ENCODE measurements at regions not wholly inside any gene's neighbourhood (a gene's known extent, or its start where the extent isn't known, plus 50 kb on each side); places are given as distances from the start of the nearest gene placed in this dataset.

GRCh38 chr4:125975861-125976397, 661.2 kb downstream of the FAT4 start:
- no peak for DNase-seq

DNA sequence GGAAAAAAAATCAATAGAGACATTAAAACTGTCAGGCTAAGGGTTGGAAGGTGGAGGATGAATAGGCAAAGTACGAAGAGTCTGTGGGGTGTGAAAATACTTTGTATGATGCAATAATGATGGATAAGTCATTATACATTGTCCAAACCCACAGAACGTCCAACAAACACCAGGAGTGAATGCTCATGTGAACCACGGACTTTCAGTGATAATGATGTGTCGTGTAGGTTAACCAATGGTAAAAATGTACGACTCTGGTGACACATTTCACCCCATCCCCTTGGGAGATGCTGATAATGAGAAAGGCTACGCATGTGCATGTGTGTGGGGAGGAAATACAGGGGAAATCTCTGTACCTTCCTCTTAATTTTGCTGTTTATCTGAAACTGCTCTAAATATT, 665.2 kb downstream of the FAT4 start:
- DNase-seq, result no peak

DNA sequence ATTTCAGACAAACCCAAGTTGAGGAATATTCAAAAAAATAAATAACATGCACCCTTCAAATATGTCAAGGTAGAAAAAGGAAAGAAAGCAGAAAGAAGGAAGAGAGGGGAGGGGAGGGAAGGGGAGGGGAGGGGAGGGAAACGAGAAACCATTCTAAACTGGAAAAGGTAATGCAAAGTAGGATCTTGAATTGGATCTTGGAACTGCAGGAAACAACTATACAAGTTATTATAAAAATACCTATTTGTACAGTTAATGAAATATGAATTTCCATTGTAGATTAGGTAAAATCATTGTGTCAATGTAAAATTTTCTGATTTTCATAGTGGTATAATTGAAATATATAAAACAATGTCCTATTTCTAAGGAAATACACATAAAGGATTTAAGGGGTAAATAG, 668.4 kb downstream of the FAT4 start:
- DNase-seq, result no peak

- DNase-seq, result no peak
These were observed 671.1 kb downstream of the FAT4 start for GRCh38 chr4:125985856-125986255.

DNA sequence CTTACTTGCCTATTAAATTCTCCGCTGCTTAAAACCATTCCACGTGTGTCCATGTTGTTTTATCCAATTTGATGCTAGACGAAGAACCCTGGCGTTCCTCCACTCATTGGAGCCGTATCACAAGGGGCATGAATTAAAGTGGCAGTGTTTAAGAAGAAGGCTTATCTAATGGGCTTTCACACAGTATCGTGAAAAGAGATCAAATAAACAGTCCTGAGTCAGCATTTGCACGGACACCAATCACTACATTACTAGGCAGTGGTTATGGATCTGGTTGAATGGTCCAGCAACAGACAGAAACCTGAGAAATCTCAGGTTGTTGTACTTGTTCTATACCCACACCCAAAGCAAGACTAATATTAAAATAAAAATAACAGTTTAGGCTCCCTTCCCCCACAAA, 671.6 kb downstream of the FAT4 start:
- DNase-seq, result no peak

GRCh38 chr4:125988464-125988863, 673.7 kb downstream of the FAT4 start:
- no peak for DNase-seq

DNA sequence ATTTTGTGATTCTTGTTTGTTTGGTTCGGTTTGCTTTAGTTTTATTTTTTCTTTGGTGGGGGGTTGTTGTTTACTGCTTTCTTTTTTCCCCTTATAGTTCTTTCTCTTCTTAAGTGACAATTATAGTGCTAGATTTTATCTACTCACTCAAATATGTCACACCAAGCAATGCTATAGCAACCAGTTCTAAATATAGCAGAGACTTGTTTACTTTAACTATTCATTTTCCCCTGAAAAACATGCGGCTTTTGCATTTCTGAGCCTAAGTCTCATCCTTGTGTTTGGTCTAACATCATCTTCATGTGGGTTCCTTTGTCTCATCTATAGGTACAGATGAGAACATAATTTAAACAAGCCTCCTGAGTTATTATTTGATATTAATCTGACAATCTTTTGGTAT, 676.6 kb downstream of the FAT4 start:
- no peak for DNase-seq

DNA sequence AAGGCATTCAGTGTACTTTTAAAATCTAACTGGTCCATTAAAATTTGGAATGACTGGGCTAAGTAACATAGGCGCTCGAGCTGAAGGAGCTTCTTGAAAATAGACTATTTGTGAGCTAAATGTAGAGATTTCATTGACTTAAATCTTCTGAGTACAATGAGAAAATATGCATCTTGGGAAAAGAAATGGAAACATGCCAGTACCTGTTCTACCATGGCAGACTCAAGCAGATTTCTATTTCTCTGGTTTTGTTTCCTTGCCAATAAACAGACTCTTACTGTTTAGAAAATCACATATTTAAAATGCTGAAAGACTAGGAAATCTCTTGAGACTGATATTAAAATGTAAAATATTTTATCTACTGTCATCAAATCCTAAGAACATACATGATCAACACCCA, 678.1 kb downstream of the FAT4 start:
- no peak for DNase-seq

- DNase-seq, result no peak
These were observed 679.3 kb downstream of the FAT4 start for GRCh38 chr4:125994024-125994423.

DNA sequence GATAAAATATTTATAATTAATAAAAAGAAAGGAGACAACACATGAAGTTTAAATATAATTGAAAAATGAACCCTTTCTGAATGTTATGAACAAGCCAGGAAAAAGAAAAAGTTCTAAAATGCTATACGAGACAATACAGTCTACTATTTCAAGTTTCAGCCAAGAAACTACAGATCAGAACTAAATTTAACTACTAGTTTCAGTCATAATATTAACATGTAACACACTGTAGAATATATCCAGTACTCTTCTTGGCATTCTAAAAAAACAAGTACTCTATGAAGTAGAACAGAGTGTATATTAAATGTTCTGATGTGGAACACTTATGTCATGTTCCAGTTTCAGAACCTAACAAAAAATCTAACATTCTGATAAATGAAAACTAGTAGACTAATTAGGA, 679.7 kb downstream of the FAT4 start:
- DNase-seq, result no peak

DNA sequence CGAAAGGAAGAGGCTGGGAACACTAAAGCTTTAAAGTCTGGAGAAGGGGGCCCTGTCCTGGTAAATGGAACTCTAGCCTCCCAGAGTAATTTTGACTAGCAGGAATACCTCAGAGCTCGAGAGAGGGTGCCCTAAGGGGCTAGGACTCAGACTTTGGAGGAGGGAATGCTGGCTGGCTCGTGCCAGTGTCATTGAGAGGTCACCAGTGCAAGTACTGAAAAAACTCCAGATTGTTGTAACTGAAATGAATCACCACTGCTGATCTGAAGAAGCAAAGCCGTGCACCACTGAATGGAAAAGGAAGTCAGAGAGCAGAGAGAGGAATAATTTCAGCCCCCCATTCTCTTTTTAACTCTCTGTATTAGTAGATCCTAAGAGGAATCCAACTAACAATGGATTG, 690.2 kb downstream of the FAT4 start:
- DNase-seq, result peak; percentile 18

DNA sequence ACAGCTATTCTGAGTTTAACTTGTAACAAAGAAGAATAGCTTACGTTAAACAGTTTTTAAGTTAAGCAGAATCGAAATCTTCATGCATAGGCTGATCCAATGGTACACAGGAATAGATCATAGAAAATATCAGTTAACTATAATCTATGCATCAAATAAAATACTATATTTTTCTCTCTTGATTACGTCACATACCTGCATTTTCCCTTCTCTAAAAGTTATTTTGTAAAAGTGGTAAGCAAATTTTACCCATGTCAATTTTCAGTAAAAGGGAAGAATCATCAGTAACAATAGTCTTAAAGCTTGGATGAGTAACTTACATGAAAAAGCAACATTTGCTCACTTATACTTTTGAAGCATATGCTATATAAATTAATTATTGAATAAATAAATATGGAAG, 692.4 kb downstream of the FAT4 start:
- DNase-seq, result no peak

DNA sequence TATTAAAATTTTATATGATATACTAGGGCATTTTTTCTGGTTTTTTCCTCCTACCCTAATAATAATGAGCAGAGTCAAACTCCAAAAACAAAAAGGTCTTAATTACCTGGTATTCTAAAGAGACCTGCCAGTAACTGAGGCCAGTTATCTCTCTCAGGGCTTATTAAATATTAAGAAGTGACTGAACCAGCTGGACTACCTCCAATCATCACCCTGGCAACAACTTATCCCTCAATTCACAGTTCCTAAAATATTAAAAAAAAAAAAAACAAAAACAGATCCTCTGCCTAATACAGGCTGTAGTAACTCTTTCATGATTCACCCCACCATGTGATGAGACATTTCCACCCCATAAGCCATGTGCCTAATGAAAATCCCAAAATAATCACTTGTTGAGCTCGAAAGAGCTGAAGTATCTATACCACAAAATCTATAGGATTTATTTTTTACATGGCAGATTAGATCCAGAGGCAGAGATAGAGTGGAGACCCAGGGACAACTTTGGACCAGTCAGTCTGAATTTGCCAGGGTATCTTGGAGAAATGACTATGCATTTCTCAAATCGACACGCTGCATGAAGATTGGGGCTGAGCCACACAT, 698.0 kb downstream of the FAT4 start:
- no peak for DNase-seq

DNA sequence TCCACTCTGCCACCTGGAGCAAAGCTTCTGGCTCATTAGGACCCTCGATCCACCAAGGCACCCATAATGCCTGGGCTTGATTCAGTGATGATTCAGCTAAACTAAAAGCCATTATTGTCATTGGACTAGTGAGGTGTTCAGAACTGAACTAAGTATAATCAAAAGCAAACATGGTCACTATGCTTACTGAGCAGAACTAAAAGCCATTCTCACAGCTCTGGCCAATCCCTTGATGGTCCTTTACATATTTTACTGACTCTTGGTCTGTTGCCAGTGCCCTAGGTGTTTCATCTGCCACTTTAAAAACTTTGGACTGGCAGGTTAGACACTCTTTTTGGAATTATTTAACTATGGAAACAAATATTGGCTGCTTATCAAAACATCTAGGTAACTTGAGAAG, 703.5 kb downstream of the FAT4 start:
- no peak for DNase-seq

DNA sequence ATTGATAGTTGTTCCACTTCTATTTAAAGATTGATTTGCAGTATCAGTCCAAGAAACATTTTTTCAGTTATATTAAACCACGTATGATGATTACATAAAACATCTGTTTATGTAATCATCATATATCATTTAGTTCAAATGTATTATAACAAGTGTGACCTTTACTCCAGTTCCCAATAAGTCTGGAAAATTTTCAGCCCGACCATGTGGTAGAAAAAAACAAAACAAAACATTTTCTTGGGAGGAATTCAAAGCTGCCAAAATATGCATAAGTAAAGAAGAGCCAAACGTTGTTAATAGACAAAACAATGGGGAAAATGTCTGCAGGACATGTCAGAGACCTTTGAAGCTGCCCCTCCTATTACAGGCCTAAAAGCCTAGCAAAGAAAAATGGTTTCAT, 709.1 kb downstream of the FAT4 start:
- no peak for DNase-seq

GRCh38 chr4:126027601-126028000, 712.8 kb downstream of the FAT4 start:
- DNase-seq, result no peak

DNA sequence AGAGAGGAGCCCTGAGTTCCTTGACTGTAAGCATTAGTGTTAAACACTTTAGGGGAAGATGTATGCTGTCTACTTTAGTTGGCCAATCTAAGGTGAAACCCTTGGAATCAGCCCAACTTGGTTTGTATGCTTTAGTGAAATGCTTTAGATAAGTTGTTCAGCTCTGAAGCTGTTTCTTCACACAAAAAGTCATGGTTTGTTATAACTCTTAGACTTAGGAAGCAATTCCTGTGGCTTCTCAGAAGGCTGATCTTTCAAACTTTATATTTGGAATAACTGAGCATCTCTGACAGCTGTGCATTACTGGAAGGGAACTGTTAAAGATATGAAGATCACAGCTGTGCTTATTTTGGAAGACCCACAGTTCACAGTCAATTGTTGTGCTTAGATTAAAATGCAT, 714.1 kb downstream of the FAT4 start:
- DNase-seq, result no peak

- DNase-seq, result no peak
These were observed 722.5 kb downstream of the FAT4 start for GRCh38 chr4:126037231-126037630.

- DNase-seq, result no peak
These were observed 723.9 kb downstream of the FAT4 start for GRCh38 chr4:126038502-126039144.

- no peak for DNase-seq
These were observed 731.4 kb downstream of the FAT4 start for GRCh38 chr4:126046081-126046614.

DNA sequence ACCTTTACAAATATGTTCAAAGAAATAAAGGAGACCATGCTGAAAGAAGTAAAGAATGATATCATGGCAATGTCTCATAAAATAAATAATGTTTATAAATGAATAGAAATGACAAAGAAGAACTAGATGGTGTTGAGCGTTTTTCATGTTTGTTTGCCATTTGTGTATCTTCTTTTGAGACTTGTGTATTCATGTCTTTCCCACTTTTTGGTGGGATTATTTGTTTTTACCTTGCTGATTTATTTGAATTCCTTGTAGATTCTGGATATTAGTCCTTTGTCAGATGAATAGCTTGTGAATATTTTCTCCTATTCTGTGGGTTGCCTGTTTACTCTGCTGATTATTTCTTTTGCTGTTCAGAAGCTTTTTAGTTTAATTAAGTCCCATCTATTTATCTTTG, 732.4 kb downstream of the FAT4 start:
- DNase-seq, result no peak

DNA sequence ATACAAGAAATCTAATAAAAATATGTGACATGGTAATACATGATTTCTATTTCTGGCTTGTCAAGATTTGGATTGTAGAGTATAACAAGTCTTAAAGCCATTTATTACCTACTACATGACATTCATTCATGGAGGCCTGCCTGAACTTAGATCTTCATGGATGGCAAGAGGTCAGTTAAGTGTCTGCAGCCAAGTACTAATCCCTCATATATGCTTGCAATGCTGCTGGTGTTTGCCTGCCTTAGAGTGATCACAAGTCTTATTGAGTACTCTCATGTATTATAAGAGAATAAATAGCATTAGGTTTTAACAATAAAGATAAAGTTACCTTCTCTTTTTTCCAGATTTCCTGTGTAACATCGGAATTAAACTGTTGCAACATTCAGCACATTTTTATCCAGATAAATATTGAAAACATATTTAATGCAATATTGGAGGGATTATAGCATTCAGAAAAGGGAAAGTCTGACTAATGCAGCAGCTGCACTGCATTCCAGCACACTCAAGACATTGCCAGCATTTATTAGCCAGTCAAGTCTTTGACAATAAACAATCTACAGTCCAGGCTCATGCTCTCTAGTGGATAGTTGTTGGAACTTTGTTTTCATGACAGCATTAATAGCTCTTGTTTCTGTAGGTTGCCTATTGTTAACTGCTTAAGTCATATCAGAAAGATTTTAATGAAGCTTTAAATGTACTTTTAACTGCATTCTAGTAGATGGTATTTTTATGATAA, 737.1 kb downstream of the FAT4 start:
- DNase-seq, result peak; percentile 67

- DNase-seq, result no peak
These were observed 741.4 kb downstream of the FAT4 start for GRCh38 chr4:126056116-126056650.

- DNase-seq, result no peak
These were observed 742.6 kb downstream of the FAT4 start for GRCh38 chr4:126057371-126057770.
